Hematopoietic multipotent progenitor cell treated with erythropoietin and hydrocortisone succinate and interleukin-3 and kit ligand, for 15 days (in vitro differentiated cells): ENCODE measurements at regions not wholly inside any gene's neighbourhood (a gene's known extent, or its start where the extent isn't known, plus 50 kb on each side); places are given as distances from the start of the nearest gene placed in this dataset.
"Not testable (repeated sequence)": the region's sequence is repeated elsewhere in the genome, so short reads cannot be mapped to it uniquely, and the experiment has no call there.

Experiments
- DNase-seq: peaks from one replicate; pipeline ENCODE4 v3.0.0-alpha.2; 2015; ENCODE audit warnings: low spot score

DNA sequence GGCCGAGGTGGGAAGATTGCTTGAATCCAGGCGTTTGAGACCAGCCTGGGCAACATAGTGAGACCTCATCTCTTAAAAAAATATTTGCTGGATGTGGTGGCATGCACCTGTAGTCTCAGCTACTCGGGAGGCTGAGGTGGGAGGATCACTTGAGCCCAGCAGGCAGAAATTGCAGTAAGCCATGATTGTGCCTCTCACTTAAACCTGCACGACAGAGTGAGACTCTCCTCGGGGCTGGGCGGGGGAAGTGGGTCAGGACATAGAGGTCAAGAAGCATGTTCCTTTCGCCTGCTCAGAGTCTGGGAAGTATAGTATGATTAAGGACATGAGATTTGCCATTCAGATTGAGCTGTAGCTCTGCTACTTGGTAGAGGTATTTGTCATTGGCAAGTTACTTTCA, 52.3 kb downstream of the SEPTIN7 start:
- DNase-seq: not testable (repeated sequence)

DNA sequence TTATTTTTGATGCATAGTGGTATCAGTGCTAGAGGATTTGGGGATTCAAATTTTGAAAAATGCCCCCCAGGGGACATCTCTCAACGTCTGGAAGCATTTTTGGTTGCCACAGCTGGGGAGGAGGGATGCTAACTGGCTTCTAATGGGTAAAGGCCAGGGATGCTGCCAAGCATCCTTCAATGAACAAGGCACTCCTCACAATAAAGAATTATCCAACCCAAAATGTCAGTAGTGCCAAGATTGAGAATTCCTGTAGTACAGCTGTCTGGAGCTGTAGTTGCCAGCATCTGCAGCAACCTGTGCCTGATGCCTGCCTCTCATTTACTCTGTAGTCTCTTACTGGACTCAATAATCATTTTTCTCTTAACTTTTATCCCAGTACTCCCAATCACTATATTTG, 53.5 kb downstream of the SEPTIN7 start:
- no peak for DNase-seq

DNA sequence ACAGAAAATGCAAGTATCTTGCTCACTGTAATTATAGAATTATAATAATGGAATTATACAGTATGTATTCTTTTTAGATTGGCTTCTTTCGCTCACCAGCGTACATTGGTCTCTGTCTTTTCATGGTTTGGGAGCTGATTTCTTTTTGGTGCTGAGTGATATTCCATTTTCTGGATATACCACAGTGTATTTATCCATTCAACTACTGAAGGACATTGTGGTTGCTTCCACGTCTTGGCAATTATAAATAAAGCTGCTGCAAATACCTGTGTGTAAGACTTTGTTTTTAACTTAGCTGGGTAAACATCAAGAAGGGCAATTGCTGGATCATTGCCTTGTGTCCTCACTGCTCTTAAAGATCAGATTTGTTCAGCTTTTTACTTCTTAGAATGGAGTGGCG, 55.3 kb downstream of the SEPTIN7 start:
- DNase-seq: no peak

DNA sequence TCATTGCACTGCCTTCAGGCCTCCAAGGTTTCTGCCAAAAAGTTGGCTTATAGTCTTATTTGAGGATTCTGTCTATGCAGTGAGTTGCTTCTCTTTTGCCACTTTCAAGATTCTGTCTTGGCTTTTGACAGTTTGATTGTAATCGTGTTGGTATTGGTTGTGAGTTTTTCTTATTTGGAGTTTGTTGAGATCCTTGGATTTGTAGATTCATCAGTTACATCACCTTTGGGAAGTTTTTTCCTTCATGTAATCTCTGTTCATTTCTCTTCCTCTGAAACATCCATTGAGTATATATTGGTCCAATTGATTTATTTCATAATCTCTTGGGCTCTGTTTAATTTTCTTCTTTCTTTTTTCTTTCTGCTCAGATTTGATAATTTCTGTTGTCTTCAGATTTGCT, 59.8 kb downstream of the SEPTIN7 start:
- no peak for DNase-seq

DNA sequence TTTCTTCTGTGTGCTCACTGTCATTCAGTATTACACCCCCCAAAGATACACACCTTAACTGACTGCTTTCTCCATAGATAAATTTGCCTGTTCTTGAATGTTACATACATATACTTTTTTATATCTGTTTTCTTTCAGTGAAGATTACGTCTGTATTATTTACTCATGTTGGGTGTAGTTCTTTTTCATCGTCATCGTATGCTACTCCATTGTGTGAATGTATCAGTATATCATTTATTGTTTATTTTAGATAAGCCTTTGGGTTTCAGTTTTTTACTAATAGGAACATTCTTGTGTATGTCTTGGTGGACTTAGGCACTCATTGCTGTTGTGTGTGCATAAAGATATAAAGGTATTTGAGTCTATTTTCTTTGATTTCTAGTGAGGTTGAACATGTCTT, 64.4 kb downstream of the SEPTIN7 start:
- DNase-seq: no peak

DNA sequence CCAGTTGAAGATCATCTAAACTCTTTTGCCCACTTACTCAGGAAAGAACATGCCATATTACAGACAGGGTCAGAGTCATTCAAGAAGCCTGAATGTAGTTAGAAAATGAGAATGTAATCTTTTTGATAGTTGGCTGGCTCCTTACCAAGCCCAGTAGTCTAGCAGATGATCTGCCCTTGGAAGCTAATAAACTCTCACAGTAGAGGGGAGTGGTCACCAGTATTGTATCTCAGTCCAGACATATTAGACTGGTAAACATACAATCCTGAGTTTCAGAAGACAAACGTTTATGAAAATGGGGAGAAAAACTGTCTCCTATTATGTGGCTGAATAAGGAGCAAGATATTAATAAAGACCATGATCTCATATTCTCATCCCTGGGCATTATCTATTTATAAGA, 65.3 kb downstream of the SEPTIN7 start:
- DNase-seq: no peak

DNA sequence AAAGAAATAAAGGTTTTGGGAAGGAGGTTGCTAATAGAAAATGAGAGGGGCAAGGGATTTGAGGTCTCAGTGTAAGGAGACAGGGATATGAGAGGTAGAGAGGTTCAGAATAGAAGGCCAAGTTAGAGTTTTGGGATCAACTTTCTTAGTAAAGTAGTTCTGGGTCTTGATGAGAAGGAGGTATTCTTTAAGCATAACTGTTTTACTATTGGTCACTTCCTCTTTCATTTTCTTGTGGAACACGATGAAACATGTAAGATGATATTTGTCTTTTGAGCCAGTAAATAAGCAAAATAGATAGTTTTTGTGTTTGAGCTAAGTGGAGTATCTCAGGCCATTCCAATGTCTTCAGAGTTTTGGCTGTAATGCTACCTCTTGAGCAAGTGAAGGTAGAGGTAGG, 68.3 kb downstream of the SEPTIN7 start:
- DNase-seq: not testable (repeated sequence)

DNA sequence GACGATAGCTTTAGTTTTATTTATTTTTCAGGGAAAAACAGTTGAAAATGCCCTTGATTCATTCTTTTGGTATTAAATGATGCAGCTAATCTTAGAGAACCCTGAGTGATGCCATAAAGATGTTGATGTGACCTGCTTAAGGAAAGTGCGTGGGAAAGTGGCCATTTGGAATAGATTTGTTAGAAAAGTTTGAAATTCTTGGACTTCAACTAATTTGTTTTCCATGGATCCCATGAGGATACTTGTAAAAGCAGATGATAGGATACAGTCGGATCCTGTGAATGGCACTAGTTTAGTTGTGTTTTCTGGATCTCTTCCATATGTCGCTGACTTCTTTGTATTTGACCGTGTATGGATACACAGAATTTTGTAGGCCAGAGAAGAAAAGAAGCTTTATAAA, 69.0 kb downstream of the SEPTIN7 start:
- no peak for DNase-seq

DNA sequence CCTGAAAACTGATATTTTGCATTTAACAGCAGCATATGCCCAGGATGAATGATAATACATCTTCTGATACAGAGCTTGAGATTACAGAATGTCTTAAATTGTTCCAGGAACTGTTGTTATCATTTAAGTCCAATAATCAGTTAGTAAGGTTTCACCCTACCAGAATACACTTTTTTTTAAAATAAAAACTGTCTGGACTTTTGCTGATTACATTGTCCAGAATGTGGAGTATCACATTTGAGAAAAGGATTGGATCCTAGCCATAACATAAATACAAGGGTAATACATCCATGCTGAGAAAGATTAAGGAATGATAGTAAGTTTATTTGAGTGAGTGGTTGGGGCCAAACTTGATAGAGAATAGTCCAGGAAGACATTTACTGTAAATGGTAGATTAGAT, 71.0 kb downstream of the SEPTIN7 start:
- DNase-seq: no peak

DNA sequence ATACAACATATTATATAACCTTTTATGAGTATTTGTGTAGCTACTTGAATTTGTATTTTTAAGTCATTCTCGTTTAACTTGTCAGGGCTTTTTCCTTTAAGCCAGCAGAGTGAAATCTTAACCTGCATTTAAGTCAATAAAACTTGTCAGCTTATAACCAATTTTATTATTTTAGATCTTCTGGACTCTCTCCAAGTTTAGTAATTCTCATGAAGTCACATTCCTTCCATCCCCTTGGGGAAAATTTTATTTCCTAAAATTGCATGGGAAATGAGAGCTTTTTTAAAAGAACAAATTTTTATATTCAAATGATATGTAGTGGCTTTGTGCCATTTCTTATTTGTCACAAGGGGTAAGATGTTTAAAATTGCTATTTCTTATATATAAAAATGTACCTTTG, 74.0 kb downstream of the SEPTIN7 start:
- DNase-seq: no peak

DNA sequence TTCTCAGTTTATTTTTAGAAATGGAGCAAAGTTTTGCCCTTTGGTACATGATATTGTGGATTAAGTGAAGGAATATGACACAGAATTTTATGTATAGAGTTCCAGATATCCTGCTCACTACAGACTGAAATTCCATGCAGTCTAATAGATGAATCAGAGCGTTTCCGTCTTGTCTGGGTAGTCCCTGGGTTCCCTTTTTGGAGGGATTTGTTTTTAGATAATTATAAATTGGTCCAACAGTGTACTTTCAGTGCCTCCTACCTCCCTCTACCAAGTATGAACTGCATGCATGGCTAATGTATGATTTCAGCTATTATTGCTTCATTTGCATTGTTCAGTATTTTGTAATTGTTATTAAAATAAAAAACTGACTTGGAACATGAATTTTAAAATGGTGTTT, 74.4 kb downstream of the SEPTIN7 start:
- no peak for DNase-seq

DNA sequence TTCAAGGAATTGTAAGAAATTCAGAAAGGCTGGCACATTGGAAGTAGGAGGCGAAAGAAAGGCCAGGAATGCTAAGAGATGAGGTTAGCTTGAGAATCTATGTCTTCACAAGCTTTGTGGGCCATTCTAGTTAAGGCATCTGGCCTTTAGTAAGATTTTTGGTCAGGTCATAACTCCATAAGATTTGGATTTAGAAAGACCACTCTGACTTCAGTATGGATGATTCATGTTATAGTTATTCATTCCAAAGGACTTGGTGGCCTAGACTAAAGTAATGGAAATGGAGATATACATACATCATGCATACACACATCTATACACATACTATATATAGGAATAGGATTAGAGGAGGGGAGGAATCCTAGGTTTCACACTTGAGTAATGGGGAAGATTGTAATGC, 77.5 kb downstream of the SEPTIN7 start:
- DNase-seq: no peak

DNA sequence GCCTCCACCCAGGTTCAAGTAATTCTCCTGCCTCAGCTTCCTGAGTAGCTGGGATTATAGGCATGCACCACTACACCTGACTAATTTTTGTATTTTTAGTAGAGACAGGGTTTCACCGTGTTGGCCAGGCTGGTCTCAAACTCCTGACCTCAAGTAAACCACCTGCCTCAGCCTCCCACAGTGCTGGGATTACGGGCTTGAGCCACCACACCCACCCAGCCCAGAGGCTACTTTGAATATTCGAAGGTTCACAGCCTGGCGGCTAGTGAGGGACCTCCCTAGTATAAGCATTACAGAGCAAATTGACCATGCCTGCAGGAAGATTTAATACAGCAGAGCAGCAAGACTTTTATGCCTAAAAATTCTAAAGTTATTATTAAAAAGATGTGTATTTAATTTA, 86.6 kb downstream of the SEPTIN7 start:
- not testable (repeated sequence) for DNase-seq

DNA sequence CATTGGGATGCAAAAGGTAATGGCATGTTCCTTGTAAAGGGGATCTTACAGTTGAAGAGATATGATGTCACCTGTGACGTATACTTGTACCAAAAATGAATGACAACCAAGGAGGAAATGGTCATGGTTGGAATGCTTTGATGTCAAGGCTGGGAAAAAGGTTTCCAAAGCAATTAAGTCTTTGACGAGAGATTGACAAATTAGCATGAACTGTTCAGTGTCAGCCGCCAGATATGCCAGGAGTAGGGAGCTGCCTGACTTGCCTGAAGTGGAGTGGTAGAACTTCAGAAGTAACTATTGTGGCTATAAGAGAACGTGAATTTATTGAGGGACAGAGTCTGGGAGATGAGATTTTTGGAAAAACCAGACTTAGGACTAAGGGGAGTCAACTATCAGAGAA, 88.1 kb downstream of the SEPTIN7 start:
- no peak for DNase-seq

DNA sequence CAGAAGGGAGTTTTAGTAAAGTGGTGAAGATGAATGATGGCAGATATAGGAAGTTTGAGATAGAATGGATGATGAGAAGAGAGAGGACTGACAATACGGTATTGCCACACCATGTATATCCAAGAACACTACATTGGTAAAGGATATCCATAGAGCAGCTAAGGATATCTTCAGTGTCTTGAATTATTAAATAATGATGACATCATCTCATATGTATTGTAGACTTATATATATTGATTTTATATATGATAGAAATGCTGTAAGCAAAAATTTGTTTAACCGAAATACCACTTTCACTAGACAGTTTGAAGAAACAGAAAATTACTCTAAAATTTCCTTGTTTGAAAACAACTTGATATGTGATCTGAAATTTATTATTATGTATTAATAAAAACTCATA, 89.0 kb downstream of the SEPTIN7 start:
- DNase-seq: no peak

DNA sequence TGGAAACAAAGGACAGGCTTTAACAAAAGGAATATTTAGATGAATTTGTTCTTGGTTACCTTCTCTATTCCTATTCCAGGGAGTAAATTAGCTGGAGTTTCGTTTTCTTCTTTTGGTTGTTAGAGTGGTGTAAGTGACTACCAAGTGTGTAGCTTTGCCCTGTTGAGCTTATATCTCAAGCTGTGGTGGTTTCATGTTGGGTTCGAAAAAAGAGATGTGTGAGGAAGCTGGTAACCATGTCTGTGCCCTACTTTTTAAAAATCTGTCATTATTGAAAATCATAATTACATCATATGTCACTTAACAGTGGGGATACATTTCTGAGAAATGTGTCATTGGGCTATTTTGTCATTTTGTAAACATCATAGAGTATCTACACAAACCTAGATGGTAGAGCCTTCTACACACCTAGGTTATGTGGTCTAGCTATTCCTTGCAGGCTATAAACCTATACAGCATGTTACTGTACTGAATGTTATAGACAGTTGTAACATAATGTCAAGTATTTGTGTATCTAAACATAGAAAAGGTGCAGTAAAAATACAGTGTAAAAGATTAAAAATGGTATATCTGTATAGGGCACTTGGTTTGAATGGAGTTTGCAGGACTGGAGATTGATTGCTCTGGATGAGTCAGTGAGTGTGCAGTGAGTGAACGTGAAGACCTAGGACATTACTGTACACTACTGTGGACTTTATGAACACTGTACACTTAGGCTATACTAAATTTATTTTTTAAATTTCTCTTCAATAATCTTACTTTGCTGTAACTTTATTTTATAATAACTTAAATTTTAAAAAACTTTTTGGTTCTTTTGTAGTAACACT, 90.4 kb downstream of the SEPTIN7 start:
- no peak for DNase-seq

DNA sequence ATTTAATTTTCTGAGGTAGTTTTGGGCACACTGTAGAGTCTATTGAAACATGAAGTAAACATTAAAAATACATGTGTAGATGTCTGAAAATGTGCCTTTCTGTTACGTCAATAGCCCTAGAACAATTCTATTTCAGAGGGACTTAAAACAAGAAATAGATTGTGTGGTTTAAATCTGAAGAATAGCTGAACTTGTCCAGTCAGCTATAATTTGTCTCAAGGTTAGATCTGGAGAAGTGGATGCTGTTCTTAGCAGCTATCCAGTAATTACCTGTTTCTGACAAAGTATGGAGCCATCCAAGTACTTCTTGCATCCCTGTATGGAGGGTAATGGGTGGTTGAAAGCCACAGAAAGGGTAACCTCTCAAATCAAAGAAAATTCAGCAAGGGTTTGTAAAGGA, 92.8 kb downstream of the SEPTIN7 start:
- no peak for DNase-seq

DNA sequence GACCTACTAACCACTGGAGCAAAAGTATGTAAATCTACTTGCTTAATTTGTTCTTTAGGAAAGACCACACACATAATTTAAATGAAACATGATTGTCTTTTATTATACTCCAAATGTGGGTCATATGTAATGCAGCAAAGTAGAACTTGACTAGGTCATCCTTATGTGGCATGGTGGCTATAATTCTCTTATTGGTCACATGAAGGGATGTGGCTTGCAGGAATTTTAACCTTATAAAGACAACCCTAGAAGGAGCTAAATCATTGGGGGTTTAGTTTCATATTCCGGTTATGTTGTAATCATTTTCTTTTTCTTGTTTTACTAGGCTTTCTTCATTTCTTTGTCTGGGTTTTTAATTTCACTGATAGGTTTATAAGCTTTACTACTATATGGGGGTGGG, 93.9 kb downstream of the SEPTIN7 start:
- no peak for DNase-seq

DNA sequence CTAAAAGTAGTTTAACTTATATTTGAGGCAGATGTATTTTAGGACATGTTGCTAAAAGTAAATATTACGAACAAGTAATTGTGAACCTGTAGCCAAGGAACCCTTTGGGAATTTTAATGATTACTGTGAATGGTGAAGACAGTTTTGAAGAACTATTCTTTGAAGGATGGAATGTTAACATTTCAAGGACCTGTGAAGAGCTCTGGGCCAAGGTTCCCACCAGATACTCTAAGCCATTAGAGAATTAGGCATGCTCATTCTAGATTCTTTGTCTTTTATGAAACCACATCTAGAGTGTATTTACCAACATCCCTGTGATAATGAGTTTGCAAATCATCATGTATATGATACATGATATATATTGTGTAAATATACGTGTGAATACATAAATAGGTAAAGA, 99.8 kb downstream of the SEPTIN7 start:
- DNase-seq: no peak

DNA sequence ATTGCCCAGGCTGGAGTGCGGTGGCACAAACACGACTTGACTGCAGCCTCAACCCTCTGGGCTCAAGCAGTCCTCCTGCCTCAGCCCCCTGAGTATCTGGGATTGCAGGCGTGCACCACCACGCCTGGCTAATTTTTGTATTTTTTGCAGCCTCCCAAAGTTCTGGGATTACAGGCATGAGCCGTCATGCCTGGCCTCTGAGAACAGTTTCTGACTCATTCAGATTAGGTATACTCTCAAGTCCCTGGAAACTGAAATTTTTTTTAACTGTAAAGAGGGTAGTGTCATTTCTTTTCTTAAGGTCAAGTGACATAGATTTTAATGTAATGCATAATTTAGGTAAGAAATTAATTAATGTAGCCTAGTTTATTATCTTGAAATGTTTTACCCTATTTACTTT, 104.7 kb downstream of the SEPTIN7 start:
- DNase-seq: no peak

DNA sequence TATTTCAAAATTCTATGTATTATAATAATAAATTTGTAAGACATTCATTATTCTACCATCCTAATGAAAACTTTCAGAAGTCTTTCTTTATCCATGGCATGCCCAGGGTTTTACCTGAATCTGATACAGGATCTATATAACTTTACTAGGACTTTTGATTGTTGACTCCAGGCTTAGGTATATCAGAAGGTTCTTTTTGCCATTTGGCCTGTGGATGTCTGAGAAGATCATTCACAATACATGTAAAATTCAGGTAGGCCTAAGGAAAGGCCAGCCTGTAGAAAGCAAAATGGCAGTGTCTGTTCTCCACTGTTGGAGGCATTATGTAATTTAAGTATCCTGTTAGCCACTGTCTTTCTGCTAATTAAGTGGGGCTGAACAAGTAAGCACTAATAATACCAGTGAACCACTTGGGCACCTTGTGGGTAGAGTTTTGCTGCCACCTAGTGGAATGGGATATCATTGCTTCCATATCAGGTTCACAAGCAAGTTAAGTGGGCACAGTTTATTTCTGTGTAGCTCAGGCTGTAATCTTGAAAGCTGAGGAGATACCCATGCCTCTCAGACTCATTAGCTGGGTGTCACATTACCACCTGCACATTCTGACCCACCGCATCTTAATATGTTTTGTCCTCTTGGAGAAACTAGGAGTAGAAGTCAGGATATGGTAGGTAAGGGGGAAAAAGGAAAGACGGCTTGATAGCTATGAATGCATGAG, 105.5 kb downstream of the SEPTIN7 start:
- DNase-seq: peak; percentile 82

DNA sequence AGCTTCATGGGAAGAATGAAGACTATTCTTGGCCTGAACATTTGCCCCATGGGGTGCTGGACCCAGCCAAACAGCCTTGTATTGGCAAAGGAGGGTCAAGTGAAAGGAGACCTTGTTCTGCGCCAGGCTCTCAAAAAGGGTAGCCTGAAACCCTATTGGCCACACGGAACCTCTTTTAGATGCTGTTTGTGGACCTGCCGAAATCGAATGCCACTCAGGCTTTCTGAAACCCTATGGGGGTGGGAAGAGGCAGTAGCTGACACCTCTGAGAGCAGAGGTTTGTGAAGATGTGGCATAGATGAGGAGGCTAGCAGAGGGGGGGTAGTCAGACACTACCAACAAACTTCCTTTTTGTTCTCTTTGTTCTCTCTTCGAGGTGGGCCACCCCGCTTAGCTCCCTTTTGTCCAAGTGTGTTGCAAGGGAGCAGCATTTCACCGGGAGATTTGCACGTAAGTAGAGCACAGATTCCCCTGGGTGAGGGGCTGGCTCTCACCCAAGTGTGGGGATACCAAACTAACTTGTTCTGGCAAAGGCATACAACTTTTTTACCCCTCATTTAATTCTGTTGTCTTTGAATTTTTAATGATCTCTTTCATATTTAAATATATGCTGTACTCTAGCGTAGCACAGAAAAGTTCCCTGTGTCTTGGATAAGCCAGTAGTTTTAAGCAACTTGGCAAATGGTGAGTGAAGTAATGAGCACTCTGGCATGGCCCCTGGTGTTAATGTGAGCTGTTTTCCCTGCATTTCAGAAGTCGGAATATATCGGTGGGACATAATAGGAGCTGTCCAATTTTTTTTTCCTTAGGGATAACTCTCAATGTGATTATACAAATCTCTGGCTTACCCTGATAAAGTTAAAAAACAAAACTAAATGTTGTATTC, 107.7 kb downstream of the SEPTIN7 start:
- no peak for DNase-seq

DNA sequence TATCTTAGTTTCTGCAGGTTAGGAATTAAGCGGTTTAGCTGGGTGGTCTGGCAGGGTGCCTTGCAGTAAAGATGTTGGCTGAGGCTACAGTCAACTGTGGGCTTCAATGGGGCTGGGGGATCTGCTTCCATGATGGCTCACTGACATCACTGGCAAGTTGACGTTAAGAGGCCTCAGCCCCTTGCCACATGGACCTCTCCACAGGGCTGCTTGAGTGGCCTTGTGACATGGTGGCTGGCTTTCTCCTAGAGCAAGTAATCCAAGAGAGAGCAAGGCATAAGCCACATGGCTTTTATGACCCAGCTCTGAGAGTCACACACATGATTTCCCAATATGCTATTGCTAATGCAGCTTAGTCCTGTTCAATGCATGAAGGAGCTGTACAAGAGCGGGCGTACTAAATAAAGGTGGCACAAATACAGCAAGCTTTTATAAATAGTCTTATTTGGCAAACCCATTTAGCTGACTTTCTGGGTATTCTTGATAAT, 109.1 kb downstream of the SEPTIN7 start:
- no peak for DNase-seq
